GM06990 (cell line): ENCODE measurements at regions not wholly inside any gene's neighbourhood (a gene's known extent, or its start where the extent isn't known, plus 50 kb on each side); places are given as distances from the start of the nearest gene placed in this dataset.

ENCODE experiments used
- DNase-seq: peaks from one replicate; pipeline ENCODE4 v3.0.0-alpha.2; 2011; ENCODE audit not compliant: insufficient read length; ENCODE audit errors: extremely low read depth
- H3K27me3 ChIP-seq: replicated peaks from 2 replicates; pipeline ENCODE4 v1.6.0; 2011; ENCODE audit warnings: low read length; ENCODE audit not compliant: control insufficient read depth, insufficient read depth
- H3K36me3 ChIP-seq: 2 replicates; pipeline ENCODE4 v1.5.1; 2011; ENCODE audit warnings: low read length; ENCODE audit not compliant: control insufficient read depth, insufficient read depth
- H3K4me3 ChIP-seq: replicated peaks from 2 replicates; pipeline ENCODE4 v1.5.1; 2011; ENCODE audit warnings: low read depth, mild to moderate bottlenecking, control low read depth, low read length
- CTCF ChIP-seq: IDR thresholded peaks from 2 replicates; pipeline ENCODE4 v1.5.1; 2011; ENCODE audit warnings: low read length, control low read depth, mild to moderate bottlenecking, inconsistent platforms; ENCODE audit not compliant: insufficient read depth, poor library complexity, severe bottlenecking

GRCh38 chr3:30370681-30371271 lies 235.6 kb upstream of the TGFBR2 start:
- H3K27me3 ChIP-seq, result no peaks in the 10 kb centered on the region
- no peak for DNase-seq
- TF ChIP-seq CTCF, result no peak
- H3K36me3 ChIP-seq, result no peaks in the 10 kb centered on the region
- no peak overlapping the region for H3K4me3 ChIP-seq

GRCh38 chr3:30372837-30373236 lies 233.6 kb upstream of the TGFBR2 start:
- no peak overlapping the region for H3K4me3 ChIP-seq
- H3K36me3 ChIP-seq, result no peaks in the 10 kb centered on the region
- no peaks in the 10 kb centered on the region for H3K27me3 ChIP-seq
- DNase-seq, result no peak
- TF ChIP-seq CTCF, result no peak

GRCh38 chr3:30384546-30385072 lies 221.8 kb upstream of the TGFBR2 start:
- Histone ChIP-seq H3K27me3 (no peaks in the 10 kb centered on the region), H3K36me3 (no peaks in the 10 kb centered on the region), H3K4me3 (no peak overlapping the region)
- no peak for DNase-seq
- TF ChIP-seq CTCF, result no peak

DNA sequence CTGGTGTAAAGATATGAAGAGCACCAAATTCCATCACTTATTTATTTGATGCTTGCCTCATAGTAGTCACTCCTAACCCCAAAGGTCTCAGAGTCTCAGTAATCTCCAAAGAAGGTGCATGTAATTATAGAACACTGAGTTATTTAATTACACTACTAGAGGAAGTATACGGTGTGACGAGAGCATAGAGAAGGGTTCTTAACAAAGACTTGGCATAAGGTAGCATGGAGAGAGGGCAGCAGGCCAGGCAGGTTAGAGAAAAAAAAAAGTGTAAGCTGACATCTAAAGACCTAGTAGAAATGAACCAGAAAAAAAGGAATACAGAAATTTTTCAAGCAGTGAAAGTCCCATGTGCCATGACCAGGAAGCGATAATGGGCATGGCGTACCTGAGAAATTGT lies 213.3 kb upstream of the TGFBR2 start:
- DNase-seq, result no peak
- no peak for TF ChIP-seq CTCF
- Histone ChIP-seq H3K4me3 (no peak overlapping the region), H3K36me3 (no peaks in the 10 kb centered on the region), H3K27me3 (no peaks in the 10 kb centered on the region)

GRCh38 chr3:30397030-30397429 lies 209.4 kb upstream of the TGFBR2 start:
- Histone ChIP-seq H3K27me3 (no peaks in the 10 kb centered on the region), H3K4me3 (no peak overlapping the region), H3K36me3 (no peaks in the 10 kb centered on the region)
- no peak for DNase-seq
- TF ChIP-seq CTCF, result no peak
